ENCODE measurements at regions not wholly inside any gene's neighbourhood (a gene's known extent, or its start where the extent isn't known, plus 50 kb on each side); places are given as distances from the start of the nearest gene placed in this dataset.

DNA sequence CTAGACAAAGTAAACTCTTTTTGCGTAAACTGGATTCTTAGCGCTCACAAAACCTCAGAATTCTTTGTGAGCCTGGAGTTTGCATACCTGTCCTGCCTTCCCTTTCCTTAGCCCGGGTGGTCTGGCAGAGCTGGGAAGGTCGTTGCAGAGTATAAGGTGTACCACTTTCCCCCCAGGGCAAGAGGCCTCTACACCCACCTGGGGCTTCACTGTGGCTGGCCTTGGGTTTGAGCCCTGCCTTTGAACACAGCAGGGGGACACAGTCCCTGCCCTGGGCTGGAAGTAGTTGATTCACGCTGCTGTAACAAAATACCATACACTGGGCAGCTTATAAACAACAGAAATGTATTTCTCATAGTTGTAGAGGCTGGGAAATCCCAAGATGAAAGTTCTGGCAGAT, 133.9 kb downstream of the B3GNT2 start:
- TF ChIP-seq, protein P1, sequence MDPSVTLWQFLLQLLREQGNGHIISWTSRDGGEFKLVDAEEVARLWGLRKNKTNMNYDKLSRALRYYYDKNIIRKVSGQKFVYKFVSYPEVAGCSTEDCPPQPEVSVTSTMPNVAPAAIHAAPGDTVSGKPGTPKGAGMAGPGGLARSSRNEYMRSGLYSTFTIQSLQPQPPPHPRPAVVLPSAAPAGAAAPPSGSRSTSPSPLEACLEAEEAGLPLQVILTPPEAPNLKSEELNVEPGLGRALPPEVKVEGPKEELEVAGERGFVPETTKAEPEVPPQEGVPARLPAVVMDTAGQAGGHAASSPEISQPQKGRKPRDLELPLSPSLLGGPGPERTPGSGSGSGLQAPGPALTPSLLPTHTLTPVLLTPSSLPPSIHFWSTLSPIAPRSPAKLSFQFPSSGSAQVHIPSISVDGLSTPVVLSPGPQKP (IDR thresholded peaks at IDR 0.05; ENCODE audit: borderline replicate concordance, low read depth, low read length), result no peak
- no peak for TF ChIP-seq FOS (IDR thresholded peaks at IDR 0.05; ENCODE audit: low read depth, low read length)
- no peak for TF ChIP-seq RAD21 (IDR thresholded peaks at IDR 0.05; ENCODE audit: low read length)
- TF ChIP-seq BHLHE40 (IDR thresholded peaks at IDR 0.05; ENCODE audit: low read depth, low read length), result no peak
- no peak for TF ChIP-seq NFE2L2 (IDR thresholded peaks at IDR 0.05; ENCODE audit: low read depth, low read length)
- TF ChIP-seq MXI1 (IDR thresholded peaks at IDR 0.05; ENCODE audit: borderline replicate concordance, low read depth, low read length), result no peak
- no peak for TF ChIP-seq MAFK (IDR thresholded peaks at IDR 0.05; ENCODE audit: low read depth, low read length)
- no peak for TF ChIP-seq MAZ (IDR thresholded peaks at IDR 0.05; ENCODE audit: borderline replicate concordance, low read depth, low read length)
- no peak for TF ChIP-seq CEBPB (IDR thresholded peaks at IDR 0.05; ENCODE audit: low read depth, low read length)
- TF ChIP-seq, protein P2, sequence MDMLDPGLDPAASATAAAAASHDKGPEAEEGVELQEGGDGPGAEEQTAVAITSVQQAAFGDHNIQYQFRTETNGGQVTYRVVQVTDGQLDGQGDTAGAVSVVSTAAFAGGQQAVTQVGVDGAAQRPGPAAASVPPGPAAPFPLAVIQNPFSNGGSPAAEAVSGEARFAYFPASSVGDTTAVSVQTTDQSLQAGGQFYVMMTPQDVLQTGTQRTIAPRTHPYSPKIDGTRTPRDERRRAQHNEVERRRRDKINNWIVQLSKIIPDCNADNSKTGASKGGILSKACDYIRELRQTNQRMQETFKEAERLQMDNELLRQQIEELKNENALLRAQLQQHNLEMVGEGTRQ (IDR thresholded peaks at IDR 0.05; ENCODE audit: low read depth, low read length), result no peak
- TF ChIP-seq RFX5 (IDR thresholded peaks at IDR 0.05; ENCODE audit: low read depth, low read length), result no peak
- no peak for TF ChIP-seq SMC3 (IDR thresholded peaks at IDR 0.05; ENCODE audit: low read depth, low read length)
- no peak for TF ChIP-seq CHD1 (IDR thresholded peaks at IDR 0.05; ENCODE audit: low read depth, low read length)
- TF ChIP-seq POLR2A (IDR thresholded peaks at IDR 0.05; ENCODE audit: low read depth, low read length), result no peak
- TF ChIP-seq, protein P3, sequence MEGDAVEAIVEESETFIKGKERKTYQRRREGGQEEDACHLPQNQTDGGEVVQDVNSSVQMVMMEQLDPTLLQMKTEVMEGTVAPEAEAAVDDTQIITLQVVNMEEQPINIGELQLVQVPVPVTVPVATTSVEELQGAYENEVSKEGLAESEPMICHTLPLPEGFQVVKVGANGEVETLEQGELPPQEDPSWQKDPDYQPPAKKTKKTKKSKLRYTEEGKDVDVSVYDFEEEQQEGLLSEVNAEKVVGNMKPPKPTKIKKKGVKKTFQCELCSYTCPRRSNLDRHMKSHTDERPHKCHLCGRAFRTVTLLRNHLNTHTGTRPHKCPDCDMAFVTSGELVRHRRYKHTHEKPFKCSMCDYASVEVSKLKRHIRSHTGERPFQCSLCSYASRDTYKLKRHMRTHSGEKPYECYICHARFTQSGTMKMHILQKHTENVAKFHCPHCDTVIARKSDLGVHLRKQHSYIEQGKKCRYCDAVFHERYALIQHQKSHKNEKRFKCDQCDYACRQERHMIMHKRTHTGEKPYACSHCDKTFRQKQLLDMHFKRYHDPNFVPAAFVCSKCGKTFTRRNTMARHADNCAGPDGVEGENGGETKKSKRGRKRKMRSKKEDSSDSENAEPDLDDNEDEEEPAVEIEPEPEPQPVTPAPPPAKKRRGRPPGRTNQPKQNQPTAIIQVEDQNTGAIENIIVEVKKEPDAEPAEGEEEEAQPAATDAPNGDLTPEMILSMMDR (conservative IDR thresholded peaks at IDR 0.05; ENCODE audit: low read depth, low read length), result no peak
- TF ChIP-seq RCOR1 (IDR thresholded peaks at IDR 0.05; ENCODE audit: insufficient replicate concordance, low read length), result no peak
- H3K9me3 ChIP-seq (ENCODE audit: control insufficient read depth, insufficient read depth, low read length), result no peaks in the 10 kb centered on the region
- no peak overlapping the region for H4K5ac ChIP-seq (ENCODE audit: low read depth, low read length)
- no peak overlapping the region for H2BK15ac ChIP-seq (ENCODE audit: low read depth, low read length)
- no peak overlapping the region for H2AFZ ChIP-seq (replicated peaks; ENCODE audit: low read length, poor library complexity)
- no peak for DNase-seq
- H3K18ac ChIP-seq (ENCODE audit: low read depth, low read length), result no peak overlapping the region
- no peaks in the 10 kb centered on the region for H4K20me1 ChIP-seq (ENCODE audit: insufficient read depth, low read length)
- H3K27me3 ChIP-seq (ENCODE audit: control insufficient read depth, insufficient read depth, low read length), result peaks cover 2% of the 10 kb centered on the region; the same call in 1 of the 2 replicates
- no peak overlapping the region for H4K91ac ChIP-seq (ENCODE audit: insufficient read depth, low read depth, low read length)
- H4K8ac ChIP-seq (ENCODE audit: low read depth in 2 of 2, low read length in 2 of 2), result no peak overlapping the region
- H3K9me1 ChIP-seq (ENCODE audit: insufficient read depth, low read length), result no peaks in the 10 kb centered on the region
- dilution Hi-C loops (cut with HindIII; ENCODE audit: low sequenced_read_pairs, unreplicated experiment), result no loop called here
- no peak overlapping the region for H3K14ac ChIP-seq (replicated peaks; ENCODE audit: low read depth, low read length)
- BruUV-seq (replicated peaks), result no TSS peak
- no peak overlapping the region for H2AK9ac ChIP-seq (replicated peaks; ENCODE audit: low read depth, low read length, poor library complexity)
- H3K36me3 ChIP-seq (ENCODE audit: control insufficient read depth, insufficient read depth, low read length), result no peaks in the 10 kb centered on the region
- H3K9ac ChIP-seq (ENCODE audit: low read depth, low read length), result no peak overlapping the region
- no peak for ATAC-seq (ENCODE audit: low read depth)
- H3K23ac ChIP-seq (ENCODE audit: low read depth, low read length), result no peak overlapping the region
- WGBS, 2 experiments (ENCODE audit: extremely low coverage in 2 of 2, insufficient read length in 1 of 2), result no CpG with 5 or more reads among the region's 5 CpGs
- no peak overlapping the region for H3K4me2 ChIP-seq (ENCODE audit: low read depth, low read length)
- H3K4me1 ChIP-seq (ENCODE audit: control insufficient read depth, insufficient read depth, low read length), result no peaks in the 10 kb centered on the region
- no peak overlapping the region for H2AK5ac ChIP-seq (ENCODE audit: low read depth, low read length)
- in situ Hi-C loops (cut with MboI; ENCODE audit: low sequenced_read_pairs), result no loop called here
- no peak overlapping the region for H3K4me3 ChIP-seq (ENCODE audit: insufficient read depth, low read depth, low read length)
- H3K79me1 ChIP-seq (ENCODE audit: low read depth in 1 of 2, low read length in 2 of 2), result no peaks in the 10 kb centered on the region
- H2BK120ac ChIP-seq (ENCODE audit: low read depth, low read length), result no peak overlapping the region
- H2BK20ac ChIP-seq (ENCODE audit: low read depth, low read length), result no peak overlapping the region
- POLR2A ChIA-PET (ENCODE audit: unreplicated experiment), result no interaction called here
- CTCF ChIA-PET, result no interaction called here
- no peak overlapping the region for H3K56ac ChIP-seq (ENCODE audit: extremely low read depth, insufficient read depth, low read length)
- intact Hi-C loops (cut with micrococcal nuclease), result no loop called here
- H3K27ac ChIP-seq (ENCODE audit: insufficient read depth, low read length), result no peak overlapping the region
- H3K4ac ChIP-seq (ENCODE audit: low read depth, low read length), result no peak overlapping the region
- H2BK5ac ChIP-seq (ENCODE audit: low read depth, low read length, poor library complexity, severe bottlenecking), result no peak overlapping the region

Measured in IMR-90 (cell line).